ENCODE measurements at regions not wholly inside any gene's neighbourhood (a gene's known extent, or its start where the extent isn't known, plus 50 kb on each side); places are given as distances from the start of the nearest gene placed in this dataset.

DNA sequence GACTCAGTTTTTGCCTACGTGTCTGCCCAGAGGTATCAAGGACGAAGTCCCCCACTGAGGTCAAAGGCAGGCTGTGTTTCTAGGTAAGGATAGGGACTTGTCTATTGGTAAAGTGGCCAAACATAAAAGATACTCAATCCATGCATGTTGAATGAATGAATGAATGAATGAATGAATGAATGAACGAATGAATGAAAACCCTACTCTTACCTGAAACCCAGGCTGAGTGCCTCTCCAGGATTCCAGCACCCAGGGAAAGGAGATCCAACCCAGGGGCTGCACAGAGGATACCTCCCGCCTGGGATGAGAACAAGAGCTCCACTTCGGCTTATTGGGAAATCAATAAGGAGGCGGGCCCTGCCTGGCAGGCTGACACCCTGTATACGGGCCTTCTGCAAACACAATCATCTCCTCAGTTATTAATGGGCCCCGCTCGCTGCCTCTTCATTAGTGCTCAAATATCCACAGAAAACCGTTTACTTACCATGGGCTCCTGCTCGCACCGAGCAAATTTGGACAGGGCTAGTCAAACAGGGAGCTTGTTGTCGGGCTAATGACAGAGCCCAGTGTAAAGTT is 177.4 kb downstream of the BUD13 start:
- Histone ChIP-seq H3K27ac (ENCODE audit: low read depth in 2 of 2, low read length in 1 of 2) (no peak overlapping the region), H3K36me3 (ENCODE audit: control insufficient read depth in 2 of 2, insufficient read depth in 2 of 2, low read length in 1 of 2) (no peaks in the 10 kb centered on the region)

DNA sequence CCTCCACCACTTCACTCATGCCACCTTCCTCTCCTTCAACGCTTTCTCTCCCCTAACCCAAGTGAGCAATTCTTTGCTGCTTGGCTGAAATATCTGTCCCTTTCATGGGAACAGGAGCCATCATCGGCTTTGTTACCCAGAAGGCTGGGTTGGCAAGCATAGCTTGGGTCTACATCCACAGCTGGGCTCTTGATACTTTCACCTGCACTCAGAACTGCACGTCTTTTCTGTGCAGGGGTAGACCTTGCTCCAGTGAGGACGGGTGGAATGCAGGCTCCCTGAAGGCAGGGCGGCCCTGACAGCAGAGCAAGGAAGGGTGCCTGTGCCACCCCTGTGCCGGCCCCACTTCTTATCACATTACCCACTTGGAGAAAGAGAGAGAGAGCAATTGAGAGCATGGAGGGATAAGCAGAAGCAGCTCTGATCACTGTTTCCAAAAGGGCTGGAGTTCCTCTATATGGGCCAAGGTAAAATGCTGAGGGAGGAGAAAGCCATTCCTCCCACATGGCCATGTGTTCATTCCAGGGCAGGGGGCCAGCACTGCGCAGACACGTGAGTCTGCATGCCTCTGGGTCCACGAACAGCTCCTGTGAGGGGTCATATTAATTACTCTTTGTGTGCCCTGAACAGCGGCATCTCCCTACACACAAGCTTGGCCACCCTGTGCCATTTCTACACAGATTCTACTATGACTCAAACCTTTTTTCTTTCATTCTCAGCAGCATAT is 181.8 kb downstream of the BUD13 start:
- WGBS, 2 donors = 71 to 74% methylated on average over 10 of the region's 10 CpGs
- Histone ChIP-seq H3K4me1 (ENCODE audit: control insufficient read depth in 2 of 2, insufficient read depth in 2 of 2, low read length in 1 of 2) (no peaks in the 10 kb centered on the region), H3K27me3 (ENCODE audit: control insufficient read depth in 1 of 2, insufficient read depth in 2 of 2, low read length in 2 of 2) (no peaks in the 10 kb centered on the region), H3K27ac (ENCODE audit: low read depth in 2 of 2, low read length in 1 of 2) (no peak overlapping the region), H3K36me3 (ENCODE audit: control insufficient read depth in 2 of 2, insufficient read depth in 2 of 2, low read length in 1 of 2) (no peaks in the 10 kb centered on the region), H3K4me3 (ENCODE audit: low read depth in 1 of 2, low read length in 2 of 2) (no peak overlapping the region), H3K9me3 (ENCODE audit: control insufficient read depth in 2 of 2, insufficient read depth in 1 of 2, low read depth in 1 of 2, low read length in 1 of 2) (peaks cover 0 to 1% of the 10 kb centered on the region in 2 donors)

More for the DNA sequence above, 177.4 kb downstream of the BUD13 start:
- Histone ChIP-seq H3K4me3 (ENCODE audit: low read depth in 1 of 2, low read length in 2 of 2) (no peak overlapping the region), H3K9me3 (ENCODE audit: control insufficient read depth in 2 of 2, insufficient read depth in 1 of 2, low read depth in 1 of 2, low read length in 1 of 2) (peaks cover 0 to 1% of the 10 kb centered on the region in 2 donors), H3K4me1 (ENCODE audit: control insufficient read depth in 2 of 2, insufficient read depth in 2 of 2, low read length in 1 of 2) (no peaks in the 10 kb centered on the region), H3K27me3 (ENCODE audit: control insufficient read depth in 1 of 2, insufficient read depth in 2 of 2, low read length in 2 of 2) (no peaks in the 10 kb centered on the region)
- WGBS, 2 donors = 51 to 58% methylated on average over 13 of the region's 13 CpGs

DNA sequence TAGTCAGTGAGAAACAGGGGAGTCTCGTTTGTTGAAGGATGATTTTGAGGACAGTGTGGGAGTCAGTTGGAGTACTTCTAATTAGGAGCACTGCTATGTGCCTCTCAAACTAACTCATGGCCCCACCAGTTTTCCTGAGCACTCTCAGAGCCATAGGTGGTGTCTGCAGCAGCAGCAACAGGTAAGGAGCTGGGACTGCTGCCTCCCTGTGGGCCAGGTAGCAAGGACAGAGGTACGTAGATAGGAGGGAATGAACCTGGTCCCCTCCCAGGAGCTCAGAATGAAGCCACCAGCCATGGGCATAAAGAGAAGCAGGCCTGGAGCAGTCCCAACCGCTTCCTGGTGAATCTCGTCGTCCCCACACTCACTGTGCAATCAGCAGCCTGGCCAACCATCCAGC is 183.4 kb downstream of the BUD13 start:
- no peaks in the 10 kb centered on the region for H3K27me3 ChIP-seq (ENCODE audit: control insufficient read depth in 1 of 2, insufficient read depth in 2 of 2, low read length in 2 of 2)
- H3K4me1 ChIP-seq (ENCODE audit: control insufficient read depth in 2 of 2, insufficient read depth in 2 of 2, low read length in 1 of 2) = no peaks in the 10 kb centered on the region
- H3K9me3 ChIP-seq (ENCODE audit: control insufficient read depth in 2 of 2, insufficient read depth in 1 of 2, low read depth in 1 of 2, low read length in 1 of 2) = no peaks in the 10 kb centered on the region
- no peak overlapping the region for H3K4me3 ChIP-seq (ENCODE audit: low read depth in 1 of 2, low read length in 2 of 2)
- WGBS, 2 donors = 73 to 82% methylated on average over 5 of the region's 5 CpGs
- H3K27ac ChIP-seq (ENCODE audit: low read depth in 2 of 2, low read length in 1 of 2) = no peak overlapping the region
- no peaks in the 10 kb centered on the region for H3K36me3 ChIP-seq (ENCODE audit: control insufficient read depth in 2 of 2, insufficient read depth in 2 of 2, low read length in 1 of 2)

DNA sequence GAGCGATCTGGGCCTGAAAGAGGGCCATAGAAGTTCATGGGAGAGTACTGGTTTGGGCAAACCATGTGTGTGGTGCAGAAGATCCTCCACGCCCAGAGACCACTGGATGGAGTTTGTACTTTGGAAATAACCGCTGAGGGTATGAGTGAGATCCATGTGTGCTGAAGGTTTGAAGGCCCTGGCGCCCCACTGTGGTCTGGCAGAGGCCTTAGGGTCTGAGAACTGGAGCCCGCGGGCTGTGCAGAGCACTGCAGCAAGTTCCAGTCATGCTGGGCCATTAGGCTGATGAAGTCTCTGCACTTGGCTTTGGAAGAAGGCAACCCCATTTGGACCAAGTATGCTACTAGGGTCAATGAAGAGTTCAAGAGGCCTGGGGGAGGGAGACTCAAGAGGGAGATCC is 186.4 kb downstream of the BUD13 start:
- no peaks in the 10 kb centered on the region for H3K36me3 ChIP-seq (ENCODE audit: control insufficient read depth in 2 of 2, insufficient read depth in 2 of 2, low read length in 1 of 2)
- no peak overlapping the region for H3K27ac ChIP-seq (ENCODE audit: low read depth in 2 of 2, low read length in 1 of 2)
- no peak overlapping the region for H3K4me3 ChIP-seq (ENCODE audit: low read depth in 1 of 2, low read length in 2 of 2)
- no peaks in the 10 kb centered on the region for H3K9me3 ChIP-seq (ENCODE audit: control insufficient read depth in 2 of 2, insufficient read depth in 1 of 2, low read depth in 1 of 2, low read length in 1 of 2)
- 67 to 74% methylated on average over 6 of the region's 6 CpGs for WGBS, 2 donors
- H3K4me1 ChIP-seq (ENCODE audit: control insufficient read depth in 2 of 2, insufficient read depth in 2 of 2, low read length in 1 of 2) = no peaks in the 10 kb centered on the region
- no peaks in the 10 kb centered on the region for H3K27me3 ChIP-seq (ENCODE audit: control insufficient read depth in 1 of 2, insufficient read depth in 2 of 2, low read length in 2 of 2)

DNA sequence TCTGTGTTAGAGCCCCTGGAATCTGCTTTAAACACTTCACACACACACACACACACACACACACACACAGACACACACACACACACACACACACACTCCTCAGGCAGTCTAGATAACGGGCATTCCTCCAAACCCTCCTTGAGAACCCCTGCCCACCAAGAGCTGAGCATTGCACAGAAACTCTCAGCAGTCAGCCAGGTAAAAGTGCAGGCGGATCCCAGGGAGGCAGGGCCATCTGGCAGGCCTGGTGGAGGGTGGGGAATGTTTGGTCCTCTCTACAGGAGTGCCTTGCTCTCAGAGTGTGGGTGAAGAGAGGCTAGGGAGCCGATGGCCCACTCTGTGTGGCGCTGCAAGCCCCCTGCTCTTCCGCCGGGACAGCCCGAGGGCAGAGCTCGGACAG is 190.2 kb downstream of the BUD13 start:
- H3K27ac ChIP-seq (ENCODE audit: low read depth in 2 of 2, low read length in 1 of 2) = no peak overlapping the region
- WGBS, 2 donors = 73 to 78% methylated on average over 8 of the region's 8 CpGs
- H3K4me1 ChIP-seq (ENCODE audit: control insufficient read depth in 2 of 2, insufficient read depth in 2 of 2, low read length in 1 of 2) = peaks cover 2 to 4% of the 10 kb centered on the region in 2 donors
- H3K4me3 ChIP-seq (ENCODE audit: low read depth in 1 of 2, low read length in 2 of 2) = no peak overlapping the region
- H3K27me3 ChIP-seq (ENCODE audit: control insufficient read depth in 1 of 2, insufficient read depth in 2 of 2, low read length in 2 of 2) = peaks cover 0 to 5% of the 10 kb centered on the region in 2 donors
- no peaks in the 10 kb centered on the region for H3K36me3 ChIP-seq (ENCODE audit: control insufficient read depth in 2 of 2, insufficient read depth in 2 of 2, low read length in 1 of 2)
- H3K9me3 ChIP-seq (ENCODE audit: control insufficient read depth in 2 of 2, insufficient read depth in 1 of 2, low read depth in 1 of 2, low read length in 1 of 2) = no peaks in the 10 kb centered on the region

DNA sequence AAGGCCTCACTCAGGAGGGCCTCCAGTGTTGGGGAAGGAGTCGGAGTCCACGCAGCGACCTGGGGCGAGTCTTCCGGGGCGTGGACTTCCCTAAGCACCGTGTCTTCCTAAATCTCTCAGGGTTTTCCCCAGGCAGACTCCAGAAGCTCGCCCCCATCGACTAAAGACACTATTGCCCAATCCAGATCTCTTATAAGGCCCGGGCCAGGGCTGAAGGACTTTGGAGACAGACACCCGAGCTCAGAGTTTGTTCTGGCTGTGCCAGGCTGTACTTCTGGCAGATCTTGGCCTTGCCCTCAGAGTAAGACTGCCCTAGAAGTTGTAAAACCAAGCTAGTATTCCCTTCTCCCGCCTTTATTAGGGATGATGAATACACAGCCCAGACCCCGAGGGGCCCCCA is 191.4 kb downstream of the BUD13 start:
- WGBS, 2 donors = 33 to 39% methylated on average over 13 of the region's 13 CpGs
- Histone ChIP-seq H3K27me3 (ENCODE audit: control insufficient read depth in 1 of 2, insufficient read depth in 2 of 2, low read length in 2 of 2) (peaks cover 2 to 5% of the 10 kb centered on the region in 2 donors), H3K4me1 (ENCODE audit: control insufficient read depth in 2 of 2, insufficient read depth in 2 of 2, low read length in 1 of 2) (peaks cover 2 to 4% of the 10 kb centered on the region in 2 donors)

DNA sequence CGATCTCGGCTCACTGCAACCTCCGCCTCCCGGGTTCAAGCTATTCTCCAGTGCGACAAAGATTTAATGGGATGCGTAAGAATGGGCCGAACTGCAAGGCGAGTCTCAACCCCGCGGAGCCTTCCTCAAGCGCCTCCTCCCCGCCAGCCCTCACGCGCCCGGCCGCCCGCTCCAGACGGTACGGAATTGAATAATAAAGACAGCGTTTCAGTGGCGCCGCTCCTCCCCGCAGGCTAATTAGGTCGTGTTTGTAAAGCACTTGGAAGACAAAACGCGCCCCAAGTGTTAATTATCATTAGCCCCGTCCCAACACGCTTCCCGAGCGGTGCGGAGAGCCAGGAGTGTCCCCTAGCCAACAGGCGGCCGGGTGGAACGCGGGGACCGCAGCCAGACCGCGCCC is 192.0 kb downstream of the BUD13 start:
- H3K27ac ChIP-seq (ENCODE audit: low read depth in 2 of 2, low read length in 1 of 2) = no peak overlapping the region
- 3% methylated on average over 38 of the region's 38 CpGs for WGBS, 2 donors
- H3K9me3 ChIP-seq (ENCODE audit: control insufficient read depth in 2 of 2, insufficient read depth in 1 of 2, low read depth in 1 of 2, low read length in 1 of 2) = no peaks in the 10 kb centered on the region
- H3K27me3 ChIP-seq (ENCODE audit: control insufficient read depth in 1 of 2, insufficient read depth in 2 of 2, low read length in 2 of 2) = peaks cover 2 to 5% of the 10 kb centered on the region in 2 donors
- no peaks in the 10 kb centered on the region for H3K36me3 ChIP-seq (ENCODE audit: control insufficient read depth in 2 of 2, insufficient read depth in 2 of 2, low read length in 1 of 2)
- no peak overlapping the region for H3K4me3 ChIP-seq (ENCODE audit: low read depth in 1 of 2, low read length in 2 of 2)
- H3K4me1 ChIP-seq (ENCODE audit: control insufficient read depth in 2 of 2, insufficient read depth in 2 of 2, low read length in 1 of 2) = peaks cover 2 to 4% of the 10 kb centered on the region in 2 donors

More for the DNA sequence above, 191.4 kb downstream of the BUD13 start:
- no peaks in the 10 kb centered on the region for H3K36me3 ChIP-seq (ENCODE audit: control insufficient read depth in 2 of 2, insufficient read depth in 2 of 2, low read length in 1 of 2)
- H3K9me3 ChIP-seq (ENCODE audit: control insufficient read depth in 2 of 2, insufficient read depth in 1 of 2, low read depth in 1 of 2, low read length in 1 of 2) = no peaks in the 10 kb centered on the region
- H3K27ac ChIP-seq (ENCODE audit: low read depth in 2 of 2, low read length in 1 of 2) = no peak overlapping the region
- H3K4me3 ChIP-seq (ENCODE audit: low read depth in 1 of 2, low read length in 2 of 2) = no peak overlapping the region

DNA sequence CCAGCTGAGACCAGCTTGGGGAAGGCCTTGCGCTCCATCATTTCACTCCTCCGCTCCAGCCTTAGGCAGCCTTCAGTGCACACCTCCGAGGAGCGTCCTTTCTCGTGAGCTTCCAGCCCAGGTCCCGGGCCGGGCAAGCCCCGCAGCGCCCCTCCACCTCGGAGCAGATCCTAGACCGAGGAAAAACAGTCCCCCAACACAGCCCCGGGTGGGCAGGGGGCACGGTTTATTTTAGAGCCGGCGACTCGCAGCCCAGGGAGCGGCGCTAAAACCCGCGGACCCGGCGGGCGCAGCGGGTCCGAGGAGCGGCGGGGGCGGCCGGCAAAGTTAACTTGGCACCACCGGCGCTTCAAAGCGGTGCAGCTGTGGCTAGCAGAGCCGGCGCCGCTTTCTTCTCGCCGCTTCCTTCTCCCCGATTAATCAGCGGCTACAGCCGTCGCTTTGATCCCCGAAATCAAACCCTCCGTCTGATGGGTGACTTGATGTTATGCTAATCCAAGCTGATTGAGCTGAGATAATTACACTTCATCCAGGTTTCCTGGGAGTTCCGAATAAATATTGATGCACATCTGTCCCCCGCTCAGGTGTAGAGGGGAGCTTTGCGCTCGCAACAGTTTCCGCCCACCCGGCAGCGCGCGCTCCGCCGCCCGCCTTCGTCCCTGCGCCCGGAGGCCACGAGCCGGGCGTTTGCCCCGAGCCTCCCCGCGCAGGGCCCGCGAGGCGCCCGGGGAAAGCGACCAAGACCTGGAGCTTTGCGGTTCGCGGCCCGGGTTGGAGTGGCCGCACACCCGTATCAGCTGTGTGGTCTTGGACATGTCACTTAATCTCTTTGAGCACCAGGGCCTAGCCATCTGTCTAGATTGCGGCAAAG is 192.7 kb downstream of the BUD13 start:
- H3K27ac ChIP-seq (ENCODE audit: low read depth in 2 of 2, low read length in 1 of 2) = no peak overlapping the region
- H3K4me1 ChIP-seq (ENCODE audit: control insufficient read depth in 2 of 2, insufficient read depth in 2 of 2, low read length in 1 of 2) = peaks cover 2 to 4% of the 10 kb centered on the region in 2 donors
- H3K36me3 ChIP-seq (ENCODE audit: control insufficient read depth in 2 of 2, insufficient read depth in 2 of 2, low read length in 1 of 2) = no peaks in the 10 kb centered on the region
- H3K9me3 ChIP-seq (ENCODE audit: control insufficient read depth in 2 of 2, insufficient read depth in 1 of 2, low read depth in 1 of 2, low read length in 1 of 2) = no peaks in the 10 kb centered on the region
- no peak overlapping the region for H3K4me3 ChIP-seq (ENCODE audit: low read depth in 1 of 2, low read length in 2 of 2)
- 2 to 3% methylated on average over 74 to 76 of the region's 76 CpGs for WGBS, 2 donors
- H3K27me3 ChIP-seq (ENCODE audit: control insufficient read depth in 1 of 2, insufficient read depth in 2 of 2, low read length in 2 of 2) = peaks cover 2 to 5% of the 10 kb centered on the region in 2 donors

DNA sequence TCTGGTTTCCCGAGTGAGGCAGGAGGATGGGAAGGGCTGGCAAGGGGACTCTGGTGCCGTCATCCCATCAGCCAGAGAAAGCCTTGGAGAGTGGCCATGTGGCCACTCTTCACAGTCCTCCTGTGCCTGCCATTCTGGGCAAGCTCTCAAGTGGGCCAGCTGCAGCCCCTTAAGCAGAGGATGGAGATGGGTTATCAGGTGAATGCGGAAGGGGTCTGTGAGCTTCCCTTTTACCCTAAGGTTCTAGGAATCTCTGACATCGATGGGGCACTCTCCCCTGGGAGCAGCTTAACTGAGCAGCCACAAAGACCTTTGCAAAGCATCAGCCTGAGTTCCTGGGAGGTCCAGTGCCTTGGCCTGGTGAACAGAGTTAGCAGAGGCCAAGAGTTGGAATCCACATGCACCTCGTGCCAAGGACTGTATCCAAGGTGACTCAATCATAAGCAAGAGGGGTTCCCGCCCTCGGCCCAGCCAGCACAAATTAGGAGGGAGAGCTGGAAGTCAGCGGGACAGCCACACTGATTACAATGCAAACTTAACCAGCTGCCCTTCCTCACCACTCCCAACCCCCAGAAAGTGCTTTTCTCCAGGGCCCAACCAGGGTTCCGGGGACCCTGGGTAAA is 193.6 kb downstream of the BUD13 start:
- H3K27me3 ChIP-seq (ENCODE audit: control insufficient read depth in 1 of 2, insufficient read depth in 2 of 2, low read length in 2 of 2) = peaks cover 2 to 5% of the 10 kb centered on the region in 2 donors
- H3K4me3 ChIP-seq (ENCODE audit: low read depth in 1 of 2, low read length in 2 of 2) = no peak overlapping the region
- H3K4me1 ChIP-seq (ENCODE audit: control insufficient read depth in 2 of 2, insufficient read depth in 2 of 2, low read length in 1 of 2) = peaks cover 2 to 4% of the 10 kb centered on the region in 2 donors
- no peaks in the 10 kb centered on the region for H3K36me3 ChIP-seq (ENCODE audit: control insufficient read depth in 2 of 2, insufficient read depth in 2 of 2, low read length in 1 of 2)
- whole genome bisulfite sequencing, 2 donors = 17 to 18% methylated on average over 9 of the region's 9 CpGs
- no peaks in the 10 kb centered on the region for H3K9me3 ChIP-seq (ENCODE audit: control insufficient read depth in 2 of 2, insufficient read depth in 1 of 2, low read depth in 1 of 2, low read length in 1 of 2)
- H3K27ac ChIP-seq (ENCODE audit: low read depth in 2 of 2, low read length in 1 of 2) = no peak overlapping the region
